Testis (tissue), 2 donors: ENCODE measurements at regions not wholly inside any gene's neighbourhood (a gene's known extent, or its start where the extent isn't known, plus 50 kb on each side); places are given as distances from the start of the nearest gene placed in this dataset.

Source experiments
- POLR2A ChIP-seq: fragments of 450-650 bp; IDR thresholded peaks from one replicate; pipeline ENCODE4 v1.6.1; 2017; ENCODE audit warnings: antibody characterized with exemption, mild to moderate bottlenecking, moderate library complexity
- TF ChIP-seq, protein P1 (sequence below), 3 experiments: fragments of 450-650 bp in 2 of 3; fragments of 200-600 bp in 1 of 3; sonication (generic) in 1 of 3; IDR thresholded peaks; one replicate each; pipeline ENCODE4 v1.5.1; 2016 to 2019; ENCODE audit warnings: antibody characterized with exemption in 3 of 3, mild to moderate bottlenecking in 2 of 3, moderate library complexity in 1 of 3

DNA sequence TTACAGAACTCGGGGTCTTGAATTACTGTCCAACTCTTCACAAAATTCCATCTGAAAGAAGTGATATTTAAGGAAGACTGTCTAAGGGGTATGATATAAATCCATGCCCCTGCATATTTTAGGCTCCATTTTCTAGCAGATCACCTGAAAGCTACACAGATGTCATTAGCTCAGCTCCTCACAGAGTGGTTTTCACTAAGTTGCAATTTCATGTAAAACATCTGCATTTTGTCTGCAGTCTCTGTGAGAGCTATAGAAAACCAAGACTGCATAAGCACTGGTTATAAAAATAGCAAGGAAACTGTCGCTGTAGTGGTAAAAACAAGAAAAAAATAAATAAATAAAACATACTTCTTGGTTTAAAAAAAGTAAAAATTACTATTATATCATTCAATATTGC, 103.4 kb downstream of the RPL27A start:
- TF ChIP-seq, protein P1, sequence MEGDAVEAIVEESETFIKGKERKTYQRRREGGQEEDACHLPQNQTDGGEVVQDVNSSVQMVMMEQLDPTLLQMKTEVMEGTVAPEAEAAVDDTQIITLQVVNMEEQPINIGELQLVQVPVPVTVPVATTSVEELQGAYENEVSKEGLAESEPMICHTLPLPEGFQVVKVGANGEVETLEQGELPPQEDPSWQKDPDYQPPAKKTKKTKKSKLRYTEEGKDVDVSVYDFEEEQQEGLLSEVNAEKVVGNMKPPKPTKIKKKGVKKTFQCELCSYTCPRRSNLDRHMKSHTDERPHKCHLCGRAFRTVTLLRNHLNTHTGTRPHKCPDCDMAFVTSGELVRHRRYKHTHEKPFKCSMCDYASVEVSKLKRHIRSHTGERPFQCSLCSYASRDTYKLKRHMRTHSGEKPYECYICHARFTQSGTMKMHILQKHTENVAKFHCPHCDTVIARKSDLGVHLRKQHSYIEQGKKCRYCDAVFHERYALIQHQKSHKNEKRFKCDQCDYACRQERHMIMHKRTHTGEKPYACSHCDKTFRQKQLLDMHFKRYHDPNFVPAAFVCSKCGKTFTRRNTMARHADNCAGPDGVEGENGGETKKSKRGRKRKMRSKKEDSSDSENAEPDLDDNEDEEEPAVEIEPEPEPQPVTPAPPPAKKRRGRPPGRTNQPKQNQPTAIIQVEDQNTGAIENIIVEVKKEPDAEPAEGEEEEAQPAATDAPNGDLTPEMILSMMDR (IDR thresholded peaks at IDR 0.05), result no peak
- TF ChIP-seq POLR2A, result no peak
